WTC11 (cell line): ENCODE measurements at regions not wholly inside any gene's neighbourhood (a gene's known extent, or its start where the extent isn't known, plus 50 kb on each side); places are given as distances from the start of the nearest gene placed in this dataset.

Experiments used
- ATAC-seq: fragments of 200-7000 bp; cut with Tn5 transposase; 2 replicates; pipeline ENCODE4 v1.10.0; 2021; ENCODE audit warnings: mild to moderate bottlenecking, moderate library complexity
- CTCF ChIA-PET: fragments of 300-600 bp; sonication (Branson Sonifier 250); formaldehyde crosslinking; loops from one replicate; lab custom pipeline; 2021; ENCODE audit warnings: antibody characterized with exemption; lab: Charles Lee
- POLR2A ChIA-PET: fragments of 350-600 bp; sonication (Branson Sonifier 250); formaldehyde crosslinking; loops from one replicate; lab custom pipeline; 2021; ENCODE audit warnings: antibody characterized with exemption; lab: Charles Lee
- DNase-seq: peaks from one replicate; pipeline ENCODE4 v3.0.0; 2021; ENCODE audit warnings: low spot score
- H3K27ac Mint-ChIP-seq: 2 replicates; pipeline ENCODE4 v1.8.0; 2021; ENCODE audit warnings: mixed read lengths
- H3K27me3 Mint-ChIP-seq: 2 replicates; pipeline ENCODE4 v1.8.0; 2021; ENCODE audit warnings: low read depth, mild to moderate bottlenecking, moderate library complexity, mixed read lengths
- H3K36me3 Mint-ChIP-seq: 2 replicates; pipeline ENCODE4 v1.8.0; 2021; ENCODE audit warnings: mixed read lengths
- H3K4me1 Mint-ChIP-seq: 2 replicates; pipeline ENCODE4 v1.8.0; 2022; ENCODE audit warnings: mixed read lengths
- H3K4me3 Mint-ChIP-seq: 2 replicates; pipeline ENCODE4 v1.8.0; 2021; ENCODE audit warnings: mild to moderate bottlenecking, moderate library complexity, mixed read lengths
- H3K9me3 Mint-ChIP-seq: 2 replicates; pipeline ENCODE4 v1.8.0; 2021; ENCODE audit warnings: mixed read lengths
- CDX4 ChIP-seq: fragments of 250-450 bp; sonication (Bioruptor Pico); IDR thresholded peaks from 2 replicates; pipeline ENCODE4 v1.9.0; 2021; ENCODE audit warnings: moderate library complexity, mild to moderate bottlenecking, inconsistent platforms, borderline replicate concordance
- EMX1 ChIP-seq: fragments of 250-450 bp; sonication (Bioruptor Pico); IDR thresholded peaks from 2 replicates; pipeline ENCODE4 v1.8.0; 2021; ENCODE audit warnings: mild to moderate bottlenecking
- ESRRA ChIP-seq: sonication (generic); formaldehyde crosslinking; IDR thresholded peaks from 2 replicates; pipeline ENCODE4 v1.8.1; 2022; ENCODE audit warnings: mild to moderate bottlenecking, missing genetic modification reagents, borderline replicate concordance
- FOXJ3 ChIP-seq: sonication (generic); formaldehyde crosslinking; IDR thresholded peaks from 2 replicates; pipeline ENCODE4 v1.9.0; 2021; ENCODE audit warnings: missing genetic modification reagents, mild to moderate bottlenecking, borderline replicate concordance
- FOXP1 ChIP-seq: sonication (generic); formaldehyde crosslinking; IDR thresholded peaks from 2 replicates; pipeline ENCODE4 v1.8.0; 2022; ENCODE audit warnings: missing genetic modification reagents, mild to moderate bottlenecking, moderate library complexity, borderline replicate concordance
- GABPB1 ChIP-seq: sonication (generic); formaldehyde crosslinking; IDR thresholded peaks from 2 replicates; pipeline ENCODE4 v1.8.1; 2023; ENCODE audit warnings: mild to moderate bottlenecking, missing genetic modification reagents
- GRHL2 ChIP-seq: fragments of 250-450 bp; sonication (Bioruptor Pico); IDR thresholded peaks from 2 replicates; pipeline ENCODE4 v1.8.0; 2022; ENCODE audit warnings: mild to moderate bottlenecking, moderate library complexity; ENCODE audit not compliant: insufficient replicate concordance, severe bottlenecking
- JAZF1 ChIP-seq: fragments of 250-450 bp; sonication (Bioruptor Pico); IDR thresholded peaks from 2 replicates; pipeline ENCODE4 v1.9.0; 2021; ENCODE audit warnings: moderate library complexity, mild to moderate bottlenecking, inconsistent platforms
- JUN ChIP-seq: sonication (generic); formaldehyde crosslinking; IDR thresholded peaks from 2 replicates; pipeline ENCODE4 v1.8.0; 2023; ENCODE audit warnings: mild to moderate bottlenecking, missing genetic modification reagents
- KAT7 ChIP-seq: sonication (generic); formaldehyde crosslinking; IDR thresholded peaks from 2 replicates; pipeline ENCODE4 v1.8.1; 2023; ENCODE audit warnings: missing genetic modification reagents, mild to moderate bottlenecking, borderline replicate concordance
- MXD4 ChIP-seq: fragments of 250-450 bp; sonication (Bioruptor Pico); IDR thresholded peaks from 2 replicates; pipeline ENCODE4 v1.8.0; 2021; ENCODE audit warnings: mild to moderate bottlenecking, moderate library complexity, borderline replicate concordance
- NFE2L1 ChIP-seq: sonication (generic); formaldehyde crosslinking; IDR thresholded peaks from 2 replicates; pipeline ENCODE4 v1.8.1; 2023; ENCODE audit warnings: missing genetic modification reagents
- NFYB ChIP-seq: sonication (generic); formaldehyde crosslinking; conservative IDR thresholded peaks from 2 replicates; pipeline ENCODE4 v1.8.0; 2022; ENCODE audit warnings: low read depth, missing genetic modification reagents
- NR2C2 ChIP-seq: sonication (generic); formaldehyde crosslinking; IDR thresholded peaks from 2 replicates; pipeline ENCODE4 v1.8.0; 2022; ENCODE audit warnings: mild to moderate bottlenecking, missing genetic modification reagents
- RELA ChIP-seq: sonication (generic); formaldehyde crosslinking; IDR thresholded peaks from 2 replicates; pipeline ENCODE4 v1.8.1; 2022; ENCODE audit warnings: missing genetic modification reagents, mild to moderate bottlenecking, borderline replicate concordance
- TEAD4 ChIP-seq: sonication (generic); formaldehyde crosslinking; IDR thresholded peaks from 2 replicates; pipeline ENCODE4 v1.8.0; 2022; ENCODE audit warnings: mild to moderate bottlenecking, missing genetic modification reagents
- TP53 ChIP-seq: sonication (generic); formaldehyde crosslinking; IDR thresholded peaks from 2 replicates; pipeline ENCODE4 v1.8.1; 2023; ENCODE audit warnings: mild to moderate bottlenecking, missing genetic modification reagents
- ZNF138 ChIP-seq: sonication (generic); formaldehyde crosslinking; conservative IDR thresholded peaks from 2 replicates; pipeline ENCODE4 v1.8.1; 2022; ENCODE audit warnings: mild to moderate bottlenecking, moderate library complexity, missing genetic modification reagents
- ZNF317 ChIP-seq: sonication (generic); formaldehyde crosslinking; IDR thresholded peaks from 2 replicates; pipeline ENCODE4 v1.8.1; 2023; ENCODE audit warnings: low read depth, mild to moderate bottlenecking, moderate library complexity, missing genetic modification reagents, borderline replicate concordance
- TF ChIP-seq, protein P1 (sequence below): sonication (generic); formaldehyde crosslinking; IDR thresholded peaks from 2 replicates; pipeline ENCODE4 v1.8.0; 2022; ENCODE audit warnings: mild to moderate bottlenecking, missing genetic modification reagents
- TF ChIP-seq, protein P2 (sequence below): fragments of 250-450 bp; sonication (Bioruptor Pico); IDR thresholded peaks from 2 replicates; pipeline ENCODE4 v1.9.0; 2021; ENCODE audit warnings: mild to moderate bottlenecking, borderline replicate concordance
- TF ChIP-seq, protein P3 (sequence below): sonication (generic); formaldehyde crosslinking; IDR thresholded peaks from 2 replicates; pipeline ENCODE4 v1.8.1; 2022; ENCODE audit warnings: low read depth, mild to moderate bottlenecking, moderate library complexity, missing genetic modification reagents, borderline replicate concordance

DNA sequence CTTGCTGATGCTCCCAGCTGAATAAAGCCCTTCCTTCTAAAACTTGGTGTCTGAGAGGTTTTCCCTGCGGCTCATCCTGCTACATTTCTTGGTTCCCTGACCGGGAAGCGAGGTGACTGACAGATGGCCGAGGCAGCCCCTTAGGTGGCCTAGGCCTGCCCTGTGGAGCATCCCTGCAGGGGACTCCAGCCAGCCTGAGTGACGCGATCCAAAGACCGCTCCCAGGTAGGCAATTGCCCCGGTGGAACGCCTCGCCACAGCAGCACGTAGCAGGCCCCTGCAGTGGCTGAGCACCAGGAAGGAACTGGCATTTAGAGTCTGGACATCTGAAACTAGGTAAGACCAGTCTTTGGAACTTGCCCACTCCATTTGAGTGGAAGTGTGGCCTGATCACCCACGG is 139.6 kb downstream of the RELL1 start:
- peaks cover 47% of the 10 kb centered on the region for H3K9me3 Mint-ChIP-seq
- no peaks in the 10 kb centered on the region; the same call in none of the 2 replicates for H3K27me3 Mint-ChIP-seq
- H3K4me3 Mint-ChIP-seq: no peak overlapping the region
- ATAC-seq: no peak
- TF ChIP-seq RELA (CRISPR knock-in tag) (no peak), FOXJ3 (CRISPR knock-in tag) (no peak), GRHL2 (CRISPR knock-in tag) (no peak), ZNF317 (CRISPR knock-in tag) (no peak), FOXP1 (CRISPR knock-in tag) (no peak), JUN (CRISPR knock-in tag) (no peak), TEAD4 (CRISPR knock-in tag) (no peak)
- TF ChIP-seq, protein P1, sequence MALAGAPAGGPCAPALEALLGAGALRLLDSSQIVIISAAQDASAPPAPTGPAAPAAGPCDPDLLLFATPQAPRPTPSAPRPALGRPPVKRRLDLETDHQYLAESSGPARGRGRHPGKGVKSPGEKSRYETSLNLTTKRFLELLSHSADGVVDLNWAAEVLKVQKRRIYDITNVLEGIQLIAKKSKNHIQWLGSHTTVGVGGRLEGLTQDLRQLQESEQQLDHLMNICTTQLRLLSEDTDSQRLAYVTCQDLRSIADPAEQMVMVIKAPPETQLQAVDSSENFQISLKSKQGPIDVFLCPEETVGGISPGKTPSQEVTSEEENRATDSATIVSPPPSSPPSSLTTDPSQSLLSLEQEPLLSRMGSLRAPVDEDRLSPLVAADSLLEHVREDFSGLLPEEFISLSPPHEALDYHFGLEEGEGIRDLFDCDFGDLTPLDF (CRISPR knock-in tag): no peak
- H3K36me3 Mint-ChIP-seq: peaks cover 22% of the 10 kb centered on the region
- CTCF ChIA-PET: no interaction called here
- DNase-seq: no peak
- H3K27ac Mint-ChIP-seq: no peak overlapping the region
- 0 out of 2 replicates have a peak, but pooled peaks cover 2% of the 10 kb centered on the region for H3K4me1 Mint-ChIP-seq
- POLR2A ChIA-PET: no interaction called here

GRCh38 chr4:37542706-37543105 is 143.5 kb downstream of the RELL1 start:
- H3K36me3 Mint-ChIP-seq: peaks cover 20% of the 10 kb centered on the region
- no peaks in the 10 kb centered on the region; the same call in 1 of the 2 replicates for H3K27me3 Mint-ChIP-seq
- H3K9me3 Mint-ChIP-seq: peaks cover 30% of the 10 kb centered on the region
- ATAC-seq (no peak), DNase-seq (no peak)
- CTCF ChIA-PET: no interaction called here
- TF ChIP-seq NFYB (CRISPR knock-in tag) (no peak), TP53 (no peak), EMX1 (CRISPR knock-in tag) (no peak)
- TF ChIP-seq, protein P2, sequence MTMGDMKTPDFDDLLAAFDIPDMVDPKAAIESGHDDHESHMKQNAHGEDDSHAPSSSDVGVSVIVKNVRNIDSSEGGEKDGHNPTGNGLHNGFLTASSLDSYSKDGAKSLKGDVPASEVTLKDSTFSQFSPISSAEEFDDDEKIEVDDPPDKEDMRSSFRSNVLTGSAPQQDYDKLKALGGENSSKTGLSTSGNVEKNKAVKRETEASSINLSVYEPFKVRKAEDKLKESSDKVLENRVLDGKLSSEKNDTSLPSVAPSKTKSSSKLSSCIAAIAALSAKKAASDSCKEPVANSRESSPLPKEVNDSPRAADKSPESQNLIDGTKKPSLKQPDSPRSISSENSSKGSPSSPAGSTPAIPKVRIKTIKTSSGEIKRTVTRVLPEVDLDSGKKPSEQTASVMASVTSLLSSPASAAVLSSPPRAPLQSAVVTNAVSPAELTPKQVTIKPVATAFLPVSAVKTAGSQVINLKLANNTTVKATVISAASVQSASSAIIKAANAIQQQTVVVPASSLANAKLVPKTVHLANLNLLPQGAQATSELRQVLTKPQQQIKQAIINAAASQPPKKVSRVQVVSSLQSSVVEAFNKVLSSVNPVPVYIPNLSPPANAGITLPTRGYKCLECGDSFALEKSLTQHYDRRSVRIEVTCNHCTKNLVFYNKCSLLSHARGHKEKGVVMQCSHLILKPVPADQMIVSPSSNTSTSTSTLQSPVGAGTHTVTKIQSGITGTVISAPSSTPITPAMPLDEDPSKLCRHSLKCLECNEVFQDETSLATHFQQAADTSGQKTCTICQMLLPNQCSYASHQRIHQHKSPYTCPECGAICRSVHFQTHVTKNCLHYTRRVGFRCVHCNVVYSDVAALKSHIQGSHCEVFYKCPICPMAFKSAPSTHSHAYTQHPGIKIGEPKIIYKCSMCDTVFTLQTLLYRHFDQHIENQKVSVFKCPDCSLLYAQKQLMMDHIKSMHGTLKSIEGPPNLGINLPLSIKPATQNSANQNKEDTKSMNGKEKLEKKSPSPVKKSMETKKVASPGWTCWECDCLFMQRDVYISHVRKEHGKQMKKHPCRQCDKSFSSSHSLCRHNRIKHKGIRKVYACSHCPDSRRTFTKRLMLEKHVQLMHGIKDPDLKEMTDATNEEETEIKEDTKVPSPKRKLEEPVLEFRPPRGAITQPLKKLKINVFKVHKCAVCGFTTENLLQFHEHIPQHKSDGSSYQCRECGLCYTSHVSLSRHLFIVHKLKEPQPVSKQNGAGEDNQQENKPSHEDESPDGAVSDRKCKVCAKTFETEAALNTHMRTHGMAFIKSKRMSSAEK (CRISPR knock-in tag): no peak
- H3K4me1 Mint-ChIP-seq: peaks cover 28% of the 10 kb centered on the region
- POLR2A ChIA-PET: no interaction called here
- H3K27ac Mint-ChIP-seq: no peak overlapping the region
- H3K4me3 Mint-ChIP-seq: no peak overlapping the region

GRCh38 chr4:37541956-37542355 is 144.2 kb downstream of the RELL1 start:
- CTCF ChIA-PET: no interaction called here

More at GRCh38 chr4:37541956-37542355, 144.2 kb downstream of the RELL1 start:
- POLR2A ChIA-PET: no interaction called here
- Mint-ChIP-seq H3K27ac (no peak overlapping the region), H3K9me3 (peaks cover 22% of the 10 kb centered on the region), H3K4me1 (peaks cover 28% of the 10 kb centered on the region), H3K27me3 (no peaks in the 10 kb centered on the region; the same call in 1 of the 2 replicates), H3K4me3 (no peak overlapping the region), H3K36me3 (peaks cover 13% of the 10 kb centered on the region)
- ATAC-seq (no peak), DNase-seq (no peak)
- TF ChIP-seq ESRRA (CRISPR knock-in tag) (no peak), JAZF1 (CRISPR knock-in tag) (no peak), ZNF138 (CRISPR knock-in tag) (no peak), MXD4 (no peak), GABPB1 (no peak), KAT7 (no peak), NFE2L1 (no peak), FOXP1 (CRISPR knock-in tag) (no peak), ZNF317 (CRISPR knock-in tag) (no peak), CDX4 (CRISPR knock-in tag) (no peak), NR2C2 (CRISPR knock-in tag) (no peak), FOXJ3 (CRISPR knock-in tag) (no peak)
- TF ChIP-seq, protein P3, sequence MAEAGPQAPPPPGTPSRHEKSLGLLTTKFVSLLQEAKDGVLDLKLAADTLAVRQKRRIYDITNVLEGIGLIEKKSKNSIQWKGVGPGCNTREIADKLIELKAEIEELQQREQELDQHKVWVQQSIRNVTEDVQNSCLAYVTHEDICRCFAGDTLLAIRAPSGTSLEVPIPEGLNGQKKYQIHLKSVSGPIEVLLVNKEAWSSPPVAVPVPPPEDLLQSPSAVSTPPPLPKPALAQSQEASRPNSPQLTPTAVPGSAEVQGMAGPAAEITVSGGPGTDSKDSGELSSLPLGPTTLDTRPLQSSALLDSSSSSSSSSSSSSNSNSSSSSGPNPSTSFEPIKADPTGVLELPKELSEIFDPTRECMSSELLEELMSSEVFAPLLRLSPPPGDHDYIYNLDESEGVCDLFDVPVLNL (CRISPR knock-in tag): no peak
